ENCODE measurements at regions not wholly inside any gene's neighbourhood (a gene's known extent, or its start where the extent isn't known, plus 50 kb on each side); places are given as distances from the start of the nearest gene placed in this dataset.

GRCh38 chr5:82446809-82447208 is 168.7 kb upstream of the RPS23 start:
- TF ChIP-seq CTCF (IDR thresholded peaks at IDR 0.05) = no peak
- TF ChIP-seq POLR2A (IDR thresholded peaks at IDR 0.05) = no peak

All from uterus (tissue), 2 donors.